ENCODE measurements at regions not wholly inside any gene's neighbourhood (a gene's known extent, or its start where the extent isn't known, plus 50 kb on each side); places are given as distances from the start of the nearest gene placed in this dataset.

GRCh38 chr1:82052563-82052962 lies 251.8 kb downstream of the ADGRL2 start:
- TF ChIP-seq GATA2 (IDR thresholded peaks at IDR 0.05; ENCODE audit: low read depth, low read length) (no peak), GATA3 (IDR thresholded peaks at IDR 0.05; ENCODE audit: low read depth, low read length) (no peak)
